A673 (cell line): ENCODE measurements at regions not wholly inside any gene's neighbourhood (a gene's known extent, or its start where the extent isn't known, plus 50 kb on each side); places are given as distances from the start of the nearest gene placed in this dataset.

ENCODE experiments used
- BruUV-seq: library from RNA; stranded (reverse); fragments of 400-500 nt; replicated peaks from 2 replicates; lab custom pipeline; 2021; lab: Mats Ljungman, UMichigan
- CTCF ChIA-PET: fragments of 300-600 bp; sonication (Branson Sonifier 250); formaldehyde crosslinking; loops from one replicate; lab custom pipeline; 2022; ENCODE audit warnings: antibody characterized with exemption; lab: Charles Lee
- POLR2A ChIA-PET: fragments of 300-600 bp; sonication (Branson Sonifier 250); formaldehyde crosslinking; loops from one replicate; lab custom pipeline; 2022; ENCODE audit warnings: antibody characterized with exemption; ENCODE audit not compliant: low non-redundant PET; lab: Charles Lee
- DNase-seq: peaks from one replicate; pipeline ENCODE4 v3.0.0-alpha.2; 2015; ENCODE audit warnings: low spot score
- H3K27ac ChIP-seq: fragments of 200-600 bp; sonication (generic); 2 replicates; pipeline ENCODE4 v1.5.1; 2016; ENCODE audit warnings: mixed run types, low read depth, mild to moderate bottlenecking, mixed read lengths, antibody characterized with exemption, low read length; ENCODE audit not compliant: poor library complexity, severe bottlenecking
- H3K27me3 ChIP-seq: fragments of 200-600 bp; sonication (generic); replicated peaks from 2 replicates; pipeline ENCODE4 v1.6.1; 2017; ENCODE audit warnings: mixed run types, low read depth, mild to moderate bottlenecking, mixed read lengths, antibody characterized with exemption, low read length; ENCODE audit not compliant: insufficient read depth, poor library complexity
- H3K36me3 ChIP-seq: fragments of 200-600 bp; sonication (generic); 2 replicates; pipeline ENCODE4 v1.6.1; 2016; ENCODE audit warnings: mixed run types, mild to moderate bottlenecking, mixed read lengths, antibody characterized with exemption, low read length; ENCODE audit not compliant: insufficient read depth, poor library complexity, severe bottlenecking
- H3K4me1 ChIP-seq: fragments of 200-600 bp; sonication (generic); 2 replicates; pipeline ENCODE4 v1.6.1; 2017; ENCODE audit warnings: mixed run types, mild to moderate bottlenecking, mixed read lengths, antibody characterized with exemption, low read length; ENCODE audit not compliant: insufficient read depth, poor library complexity, severe bottlenecking
- H3K4me3 ChIP-seq: fragments of 200-600 bp; sonication (generic); 2 replicates; pipeline ENCODE4 v1.5.1; 2016; ENCODE audit warnings: low read depth, mixed run types, mild to moderate bottlenecking, mixed read lengths, low read length; ENCODE audit not compliant: poor library complexity, severe bottlenecking
- H3K9me3 ChIP-seq: fragments of 200-600 bp; sonication (generic); 2 replicates; pipeline ENCODE4 v1.6.1; 2016; ENCODE audit warnings: mixed run types, low read depth, mild to moderate bottlenecking, mixed read lengths, antibody characterized with exemption, low read length; ENCODE audit not compliant: poor library complexity, severe bottlenecking
- CTCF ChIP-seq: fragments of 300-800, 200-600 bp; sonication (generic); conservative IDR thresholded peaks from 2 replicates; pipeline ENCODE4 v1.5.1; 2017; ENCODE audit warnings: low read depth, mild to moderate bottlenecking, antibody characterized with exemption, low read length, moderate library complexity, mixed read lengths
- EZH2 ChIP-seq: fragments of 200-600 bp; sonication (generic); IDR thresholded peaks from 2 replicates; pipeline ENCODE4 v1.6.1; 2017; ENCODE audit warnings: borderline replicate concordance, low read depth, mild to moderate bottlenecking, mixed read lengths, antibody characterized with exemption, low read length; ENCODE audit not compliant: poor library complexity, severe bottlenecking
- intact Hi-C: fragments of 100-400 bp; cut with micrococcal nuclease; formaldehyde crosslinking; loops from one replicate; pipeline ENCODE4 v1.10.0; 2022; ENCODE audit not compliant: unreplicated experiment

- H3K4me1 ChIP-seq: no peaks in the 10 kb centered on the region
- no peaks in the 10 kb centered on the region for H3K27me3 ChIP-seq
- no peaks in the 10 kb centered on the region for H3K36me3 ChIP-seq
- BruUV-seq: no TSS peak
- H3K9me3 ChIP-seq: no peaks in the 10 kb centered on the region
- ChIA-PET POLR2A (no interaction called here), CTCF (no interaction called here)
- no peak overlapping the region for H3K4me3 ChIP-seq
- TF ChIP-seq CTCF (no peak), EZH2 (no peak)
- no peak for DNase-seq
- no peak overlapping the region for H3K27ac ChIP-seq
- intact Hi-C loops: no loop called here
Measured at GRCh38 chr7:4602905-4603842, 78.9 kb upstream of the FOXK1 start.

GRCh38 chr7:4603843-4604231 is 78.3 kb upstream of the FOXK1 start:
- H3K36me3 ChIP-seq: no peaks in the 10 kb centered on the region
- no peak for DNase-seq
- no peak overlapping the region for H3K27ac ChIP-seq
- TF ChIP-seq EZH2 (no peak), CTCF (no peak)
- no TSS peak for BruUV-seq
- H3K27me3 ChIP-seq: no peaks in the 10 kb centered on the region
- intact Hi-C loops: no loop called here
- no peaks in the 10 kb centered on the region for H3K4me1 ChIP-seq
- ChIA-PET CTCF (no interaction called here), POLR2A (no interaction called here)
- H3K9me3 ChIP-seq: no peaks in the 10 kb centered on the region
- no peak overlapping the region for H3K4me3 ChIP-seq

- H3K36me3 ChIP-seq: no peaks in the 10 kb centered on the region
- H3K27ac ChIP-seq: no peak overlapping the region
- intact Hi-C loops: no loop called here
- H3K27me3 ChIP-seq: no peaks in the 10 kb centered on the region
- BruUV-seq: no TSS peak
- no peak overlapping the region for H3K4me3 ChIP-seq
- CTCF ChIA-PET: no interaction called here
- no peaks in the 10 kb centered on the region for H3K4me1 ChIP-seq
- POLR2A ChIA-PET: no interaction called here
- TF ChIP-seq CTCF (no peak), EZH2 (no peak)
- H3K9me3 ChIP-seq: no peaks in the 10 kb centered on the region
- no peak for DNase-seq
Measured at GRCh38 chr7:4604456-4604940, 77.6 kb upstream of the FOXK1 start.
